Tibial artery (tissue), 4 donors: ENCODE measurements at regions not wholly inside any gene's neighbourhood (a gene's known extent, or its start where the extent isn't known, plus 50 kb on each side); places are given as distances from the start of the nearest gene placed in this dataset.

Source experiments
- DNase-seq, 2 donors: peaks; one replicate each; pipeline ENCODE4 v3.0.0-alpha.2; 2019
- H3K27ac ChIP-seq, 2 donors: fragments of 200-600 bp; sonication (generic) in 1 of 2; 1 replicate in 1 of 2; 2 replicates in 1 of 2; pipeline ENCODE4 v1.5.1; 2018 to 2019; ENCODE audit warnings: mild to moderate bottlenecking in 1 of 2
- H3K27me3 ChIP-seq, 2 donors: fragments of 200-600 bp; sonication (generic) in 1 of 2; one replicate each; pipeline versions ENCODE4 v1.5.1 to v1.6.0; 2016 to 2019
- H3K36me3 ChIP-seq, 3 donors: fragments of 200-600 bp; sonication (generic) in 2 of 3; one replicate each; pipeline ENCODE4 v1.5.1; 2016 to 2019; ENCODE audit warnings: mild to moderate bottlenecking in 2 of 3
- H3K4me1 ChIP-seq, 4 donors: fragments of 200-600 bp; sonication (generic) in 2 of 4; 1 replicate in 3 of 4; 2 replicates in 1 of 4; pipeline ENCODE4 v1.5.1; 2016 to 2019
- H3K4me3 ChIP-seq, 2 donors: fragments of 200-600 bp; sonication (generic) in 1 of 2; 1 replicate in 1 of 2; 2 replicates in 1 of 2; pipeline ENCODE4 v1.5.1; 2018 to 2019; ENCODE audit warnings: mild to moderate bottlenecking in 2 of 2
- H3K9me3 ChIP-seq, 3 donors: fragments of 200-600 bp; sonication (generic) in 1 of 3; one replicate each; pipeline ENCODE4 v1.5.1; 2016 to 2019
- CTCF ChIP-seq, 2 experiments: fragments of 200-600 bp in 1 of 2; fragments of 450-650 bp in 1 of 2; IDR thresholded peaks; one replicate each; pipeline ENCODE4 v1.5.1; 2017 to 2019; ENCODE audit warnings: antibody characterized with exemption in 2 of 2, mild to moderate bottlenecking in 1 of 2, moderate library complexity in 1 of 2
- intact Hi-C: fragments of 100-400 bp; cut with DNase I; formaldehyde crosslinking; loops from one replicate; pipeline ENCODE4 v1.15.0; 2023; ENCODE audit warnings: low total_unique reads

- Histone ChIP-seq H3K4me1 (no peaks in the 10 kb centered on the region), H3K4me3 (no peak overlapping the region), H3K36me3 (no peaks in the 10 kb centered on the region), H3K27me3 (no peaks in the 10 kb centered on the region), H3K9me3 (peaks cover 0 to 6% (median 0%) of the 10 kb centered on the region in 3 donors), H3K27ac (no peak overlapping the region)
- no peak for DNase-seq
- TF ChIP-seq CTCF (IDR thresholded peaks at IDR 0.05), result no peak
- intact Hi-C loops, result no loop called here
Observed at GRCh38 chr12:127189992-127190391, 1077.0 kb upstream of the TMEM132C start.

- H3K4me3 ChIP-seq, result no peak overlapping the region
- no peaks in the 10 kb centered on the region for H3K27me3 ChIP-seq
- peaks cover 0 to 6% (median 0%) of the 10 kb centered on the region in 3 donors for H3K9me3 ChIP-seq
- no peaks in the 10 kb centered on the region for H3K36me3 ChIP-seq
- H3K27ac ChIP-seq, result no peak overlapping the region
- no peaks in the 10 kb centered on the region for H3K4me1 ChIP-seq
- TF ChIP-seq CTCF (IDR thresholded peaks at IDR 0.05), result no peak
- no peak for DNase-seq
- intact Hi-C loops, result no loop called here
Observed at GRCh38 chr12:127191129-127191528, 1075.8 kb upstream of the TMEM132C start.

- Histone ChIP-seq H3K27ac (no peak overlapping the region), H3K4me1 (no peaks in the 10 kb centered on the region), H3K27me3 (no peaks in the 10 kb centered on the region), H3K36me3 (no peaks in the 10 kb centered on the region), H3K9me3 (peaks cover 0 to 6% (median 0%) of the 10 kb centered on the region in 3 donors), H3K4me3 (no peak overlapping the region)
- TF ChIP-seq CTCF (IDR thresholded peaks at IDR 0.05), result no peak
- intact Hi-C loops, result no loop called here
- DNase-seq, result no peak
Observed at GRCh38 chr12:127192391-127192790, 1074.6 kb upstream of the TMEM132C start.

- intact Hi-C loops, result no loop called here
- H3K27ac ChIP-seq, result no peak overlapping the region
- H3K4me3 ChIP-seq, result no peak overlapping the region
- H3K9me3 ChIP-seq, result peaks cover 0 to 6% (median 0%) of the 10 kb centered on the region in 3 donors
- no peak for DNase-seq
- no peaks in the 10 kb centered on the region for H3K27me3 ChIP-seq
- H3K4me1 ChIP-seq, result no peaks in the 10 kb centered on the region
- H3K36me3 ChIP-seq, result no peaks in the 10 kb centered on the region
- TF ChIP-seq CTCF (IDR thresholded peaks at IDR 0.05), result no peak
Observed at GRCh38 chr12:127193341-127193740, 1073.6 kb upstream of the TMEM132C start.

- TF ChIP-seq CTCF (IDR thresholded peaks at IDR 0.05), result no peak
- Histone ChIP-seq H3K27me3 (no peaks in the 10 kb centered on the region), H3K27ac (no peak overlapping the region), H3K4me1 (no peaks in the 10 kb centered on the region), H3K36me3 (no peaks in the 10 kb centered on the region), H3K9me3 (peaks cover 0 to 6% (median 0%) of the 10 kb centered on the region in 3 donors), H3K4me3 (no peak overlapping the region)
- DNase-seq, result no peak
- intact Hi-C loops, result no loop called here
Observed at GRCh38 chr12:127194176-127194575, 1072.8 kb upstream of the TMEM132C start.
